CD4-positive, alpha-beta T cell (primary cell): ENCODE measurements at regions not wholly inside any gene's neighbourhood (a gene's known extent, or its start where the extent isn't known, plus 50 kb on each side); places are given as distances from the start of the nearest gene placed in this dataset.

Source experiments
- ATAC-seq: fragments of 200-7000 bp; cut with Tn5 transposase; one replicate; pipeline ENCODE4 v1.10.0; 2022; ENCODE audit warnings: mild to moderate bottlenecking; ENCODE audit not compliant: poor library complexity
- CTCF ChIA-PET: fragments of 350-600 bp; sonication (Branson Sonifier 250); formaldehyde crosslinking; loops from one replicate; lab custom pipeline; 2021; ENCODE audit warnings: antibody characterized with exemption, inconsistent platforms; lab: Charles Lee
- POLR2A ChIA-PET: fragments of 350-600 bp; sonication (Branson Sonifier 250); formaldehyde crosslinking; loops from one replicate; lab custom pipeline; 2021; ENCODE audit warnings: antibody characterized with exemption, inconsistent platforms; lab: Charles Lee
- DNase-seq, 14 experiments: peaks; one replicate each; pipeline ENCODE4 v3.0.0-alpha.2; 2013 to 2020; ENCODE audit warnings: mixed read lengths in 2 of 14
- H3K27ac ChIP-seq, 2 donors: one replicate each; pipeline versions ENCODE4 v1.5.1 to v1.7.0; 2013; ENCODE audit warnings: low read length in 2 of 2, low read depth in 1 of 2, mild to moderate bottlenecking in 1 of 2
- H3K27me3 ChIP-seq, 2 experiments: 1 replicate in 1 of 2; 2 replicates in 1 of 2; pipeline versions ENCODE4 v1.6.1 to v1.7.0; 2013; ENCODE audit warnings: low read length in 2 of 2, control low read depth in 1 of 2, mild to moderate bottlenecking in 1 of 2, moderate library complexity in 1 of 2; ENCODE audit not compliant: insufficient read depth in 2 of 2, control insufficient read depth in 1 of 2
- H3K36me3 ChIP-seq: one replicate; pipeline ENCODE4 v1.6.1; 2013; ENCODE audit warnings: low read length, control low read depth; ENCODE audit not compliant: insufficient read depth
- H3K4me1 ChIP-seq: one replicate; pipeline ENCODE4 v1.6.1; 2013; ENCODE audit warnings: low read length, control low read depth; ENCODE audit not compliant: insufficient read depth
- H3K4me3 ChIP-seq: one replicate; pipeline ENCODE4 v1.5.1; 2013; ENCODE audit warnings: mild to moderate bottlenecking, low read length, moderate library complexity
- H3K9me3 ChIP-seq, 2 experiments: 1 replicate in 1 of 2; 2 replicates in 1 of 2; pipeline versions ENCODE4 v1.6.1 to v1.7.0; 2013; ENCODE audit warnings: low read length in 2 of 2, mild to moderate bottlenecking in 2 of 2, control low read depth in 1 of 2, moderate library complexity in 1 of 2; ENCODE audit not compliant: control insufficient read depth in 1 of 2, insufficient read depth in 1 of 2
- H3K27ac Mint-ChIP-seq: one replicate; pipeline ENCODE4 v1.8.0; 2020; ENCODE audit warnings: mixed read lengths
- H3K27me3 Mint-ChIP-seq: one replicate; pipeline ENCODE4 v1.8.0; 2021; ENCODE audit warnings: mixed read lengths
- H3K36me3 Mint-ChIP-seq: one replicate; pipeline ENCODE4 v1.8.0; 2021; ENCODE audit warnings: low read depth, mixed read lengths
- H3K4me1 Mint-ChIP-seq: one replicate; pipeline ENCODE4 v1.8.0; 2021; ENCODE audit warnings: low read depth, mixed read lengths
- H3K4me3 Mint-ChIP-seq: one replicate; pipeline ENCODE4 v1.8.0; 2020; ENCODE audit warnings: mild to moderate bottlenecking, mixed read lengths
- H3K9me3 Mint-ChIP-seq: one replicate; pipeline ENCODE4 v1.8.0; 2020; ENCODE audit warnings: mixed read lengths
- intact Hi-C, 2 experiments: fragments of 100-400 bp; cut with DNase I in 1 of 2; cut with micrococcal nuclease in 1 of 2; formaldehyde crosslinking; loops; one replicate each; pipeline versions ENCODE4 v1.15.1 to v1.9.0; 2023 to 2025; cut with DNase I, micrococcal nuclease
- TF ChIP-seq, protein P1 (sequence below): fragments of 200-600 bp; IDR thresholded peaks from one replicate; pipeline ENCODE4 v1.8.0; 2022; ENCODE audit warnings: antibody characterized with exemption, mild to moderate bottlenecking

DNA sequence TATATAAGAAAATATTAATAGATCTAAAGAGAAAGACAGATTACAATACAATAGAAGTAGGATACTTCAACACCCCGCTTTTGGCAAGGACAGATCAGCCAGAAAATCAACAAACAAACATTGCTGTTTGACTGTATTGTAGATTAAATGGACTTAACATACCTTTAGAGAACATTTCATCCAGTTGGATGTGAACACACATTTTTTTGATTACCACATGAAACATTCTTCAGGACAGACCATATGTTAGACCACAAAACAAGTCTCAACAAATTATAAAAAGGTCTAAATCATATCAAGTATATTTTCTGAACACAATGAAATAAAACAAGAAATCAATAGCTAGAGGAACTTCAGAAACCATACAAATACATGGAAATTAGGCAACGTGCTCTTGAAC lies 148.2 kb downstream of the TRMT11 start:
- H3K9me3 ChIP-seq: peaks cover 0 to 3% of the 10 kb centered on the region in 2 experiments
- H3K27ac Mint-ChIP-seq: no peak overlapping the region
- TF ChIP-seq, protein P1, sequence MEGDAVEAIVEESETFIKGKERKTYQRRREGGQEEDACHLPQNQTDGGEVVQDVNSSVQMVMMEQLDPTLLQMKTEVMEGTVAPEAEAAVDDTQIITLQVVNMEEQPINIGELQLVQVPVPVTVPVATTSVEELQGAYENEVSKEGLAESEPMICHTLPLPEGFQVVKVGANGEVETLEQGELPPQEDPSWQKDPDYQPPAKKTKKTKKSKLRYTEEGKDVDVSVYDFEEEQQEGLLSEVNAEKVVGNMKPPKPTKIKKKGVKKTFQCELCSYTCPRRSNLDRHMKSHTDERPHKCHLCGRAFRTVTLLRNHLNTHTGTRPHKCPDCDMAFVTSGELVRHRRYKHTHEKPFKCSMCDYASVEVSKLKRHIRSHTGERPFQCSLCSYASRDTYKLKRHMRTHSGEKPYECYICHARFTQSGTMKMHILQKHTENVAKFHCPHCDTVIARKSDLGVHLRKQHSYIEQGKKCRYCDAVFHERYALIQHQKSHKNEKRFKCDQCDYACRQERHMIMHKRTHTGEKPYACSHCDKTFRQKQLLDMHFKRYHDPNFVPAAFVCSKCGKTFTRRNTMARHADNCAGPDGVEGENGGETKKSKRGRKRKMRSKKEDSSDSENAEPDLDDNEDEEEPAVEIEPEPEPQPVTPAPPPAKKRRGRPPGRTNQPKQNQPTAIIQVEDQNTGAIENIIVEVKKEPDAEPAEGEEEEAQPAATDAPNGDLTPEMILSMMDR: no peak
- H3K36me3 Mint-ChIP-seq: peaks cover 43% of the 10 kb centered on the region
- H3K4me1 Mint-ChIP-seq: no peaks in the 10 kb centered on the region
- H3K27ac ChIP-seq: no peak overlapping the region
- CTCF ChIA-PET: no interaction called here
- no peak overlapping the region for H3K4me3 ChIP-seq
- no peaks in the 10 kb centered on the region for H3K36me3 ChIP-seq
- no peaks in the 10 kb centered on the region for H3K27me3 Mint-ChIP-seq
- POLR2A ChIA-PET: no interaction called here
- intact Hi-C loops: no loop called here
- peaks cover 10% of the 10 kb centered on the region for H3K9me3 Mint-ChIP-seq
- no peaks in the 10 kb centered on the region for H3K27me3 ChIP-seq
- no peaks in the 10 kb centered on the region for H3K4me1 ChIP-seq
- H3K4me3 Mint-ChIP-seq: no peak overlapping the region
- no peak for ATAC-seq
- no peak for DNase-seq

DNA sequence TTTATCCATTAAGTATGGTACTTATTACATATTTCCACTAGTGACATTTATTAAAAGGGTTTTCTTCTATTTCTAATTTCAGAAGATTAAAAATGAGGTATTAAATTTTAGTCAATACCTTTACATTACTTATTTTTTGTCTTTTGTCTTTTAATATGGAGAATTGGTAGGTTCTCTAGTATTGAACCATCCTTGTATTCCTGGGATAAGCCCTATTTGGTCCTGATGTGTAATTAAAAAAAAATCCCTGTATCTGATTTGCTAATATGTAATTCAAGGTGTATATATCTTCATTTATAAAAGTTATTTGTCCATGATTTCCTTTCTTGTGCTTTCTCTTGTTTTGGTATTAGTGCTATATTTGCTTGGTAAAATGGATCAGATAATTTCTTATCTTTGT lies 153.7 kb downstream of the TRMT11 start:
- H3K9me3 Mint-ChIP-seq: peaks cover 7% of the 10 kb centered on the region
- H3K36me3 Mint-ChIP-seq: peaks cover 11% of the 10 kb centered on the region
- H3K4me1 ChIP-seq: no peaks in the 10 kb centered on the region
- no peak overlapping the region for H3K27ac Mint-ChIP-seq
- no peaks in the 10 kb centered on the region for H3K27me3 ChIP-seq
- no peak overlapping the region for H3K27ac ChIP-seq
- no peak overlapping the region for H3K4me3 Mint-ChIP-seq
- DNase-seq (no peak), ATAC-seq (no peak)
- TF ChIP-seq, protein P1: no peak
- no peaks in the 10 kb centered on the region for H3K36me3 ChIP-seq
- H3K27me3 Mint-ChIP-seq: no peaks in the 10 kb centered on the region
- POLR2A ChIA-PET: no interaction called here
- intact Hi-C loops: no loop called here
- H3K4me1 Mint-ChIP-seq: no peaks in the 10 kb centered on the region
- H3K4me3 ChIP-seq: no peak overlapping the region
- CTCF ChIA-PET: no interaction called here
- no peaks in the 10 kb centered on the region for H3K9me3 ChIP-seq

DNA sequence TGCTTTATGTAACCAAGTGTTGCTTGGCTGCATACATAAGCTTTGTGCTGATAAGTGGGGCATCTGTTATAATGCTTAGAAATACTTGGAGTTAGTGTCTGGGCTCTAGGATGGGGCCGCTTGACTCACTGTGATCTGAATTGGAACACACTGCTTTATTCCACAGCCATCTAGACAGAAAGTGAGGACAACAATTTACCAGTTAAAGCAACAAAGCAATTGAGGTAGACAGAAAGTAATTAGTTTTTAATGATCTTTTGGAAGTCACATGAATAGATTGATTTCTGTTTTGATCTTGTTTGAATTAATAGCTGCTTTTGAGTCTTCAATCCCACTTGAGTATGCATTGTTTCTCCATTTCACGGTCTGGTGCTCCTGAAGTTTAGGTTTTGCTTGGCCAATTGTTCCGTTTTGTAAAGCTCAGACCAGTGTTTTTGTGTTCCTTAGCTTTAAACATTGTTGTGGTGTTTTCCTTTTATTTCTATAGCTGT lies 157.5 kb downstream of the TRMT11 start:
- Histone ChIP-seq H3K4me1 (no peaks in the 10 kb centered on the region), H3K27ac (no peak overlapping the region), H3K9me3 (no peaks in the 10 kb centered on the region), H3K27me3 (no peaks in the 10 kb centered on the region), H3K4me3 (no peak overlapping the region), H3K36me3 (no peaks in the 10 kb centered on the region)
- Mint-ChIP-seq H3K4me3 (no peak overlapping the region), H3K27ac (no peak overlapping the region), H3K36me3 (no peaks in the 10 kb centered on the region), H3K4me1 (no peaks in the 10 kb centered on the region), H3K9me3 (no peaks in the 10 kb centered on the region), H3K27me3 (no peaks in the 10 kb centered on the region)
- intact Hi-C loops: no loop called here
- CTCF ChIA-PET: no interaction called here
- DNase-seq: no peak
- TF ChIP-seq, protein P1: no peak
- no peak for ATAC-seq
- POLR2A ChIA-PET: no interaction called here
